Glomerular visceral epithelial cell (primary cell): ENCODE measurements at regions not wholly inside any gene's neighbourhood (a gene's known extent, or its start where the extent isn't known, plus 50 kb on each side); places are given as distances from the start of the nearest gene placed in this dataset.

Experiments used
- DNase-seq: peaks from one replicate; pipeline ENCODE4 v3.0.0-alpha.2; 2016; ENCODE audit errors: extremely low spot score

GRCh38 chr11:121938076-121938475 lies 177.9 kb downstream of the BLID start:
- no peak for DNase-seq

GRCh38 chr11:121936781-121937447 lies 179.1 kb downstream of the BLID start:
- no peak for DNase-seq

- no peak for DNase-seq
Measured at GRCh38 chr11:121936370-121936769, 179.6 kb downstream of the BLID start.

- no peak for DNase-seq
Measured at GRCh38 chr11:121933694-121934093, 182.3 kb downstream of the BLID start.

GRCh38 chr11:121933294-121933693 lies 182.7 kb downstream of the BLID start:
- no peak for DNase-seq

- no peak for DNase-seq
Measured at GRCh38 chr11:121932646-121933185, 183.3 kb downstream of the BLID start.

GRCh38 chr11:121931748-121932352 lies 184.2 kb downstream of the BLID start:
- no peak for DNase-seq

GRCh38 chr11:121931121-121931520 lies 184.9 kb downstream of the BLID start:
- DNase-seq, result no peak

- DNase-seq, result peak; percentile 7
Measured at GRCh38 chr11:121930004-121930965, 185.7 kb downstream of the BLID start.

- DNase-seq, result peak; percentile 46
Measured at GRCh38 chr11:121929581-121929980, 186.4 kb downstream of the BLID start.

GRCh38 chr11:121928597-121929580 lies 187.1 kb downstream of the BLID start:
- no peak for DNase-seq

GRCh38 chr11:121927789-121928188 lies 188.2 kb downstream of the BLID start:
- no peak for DNase-seq

GRCh38 chr11:121927097-121927785 lies 188.8 kb downstream of the BLID start:
- no peak for DNase-seq

GRCh38 chr11:121924191-121924590 lies 191.8 kb downstream of the BLID start:
- no peak for DNase-seq

- no peak for DNase-seq
Measured at GRCh38 chr11:121917482-121917881, 198.5 kb downstream of the BLID start.

- no peak for DNase-seq
Measured at GRCh38 chr11:121914508-121915059, 201.4 kb downstream of the BLID start.

GRCh38 chr11:121909596-121909995 lies 206.4 kb downstream of the BLID start:
- DNase-seq, result no peak

GRCh38 chr11:121907379-121907778 lies 208.6 kb downstream of the BLID start:
- no peak for DNase-seq

- DNase-seq, result no peak
Measured at GRCh38 chr11:121904148-121904547, 211.9 kb downstream of the BLID start.

GRCh38 chr11:121901886-121902285 lies 214.1 kb downstream of the BLID start:
- DNase-seq, result no peak
